ENCODE measurements at regions not wholly inside any gene's neighbourhood (a gene's known extent, or its start where the extent isn't known, plus 50 kb on each side); places are given as distances from the start of the nearest gene placed in this dataset.

DNA sequence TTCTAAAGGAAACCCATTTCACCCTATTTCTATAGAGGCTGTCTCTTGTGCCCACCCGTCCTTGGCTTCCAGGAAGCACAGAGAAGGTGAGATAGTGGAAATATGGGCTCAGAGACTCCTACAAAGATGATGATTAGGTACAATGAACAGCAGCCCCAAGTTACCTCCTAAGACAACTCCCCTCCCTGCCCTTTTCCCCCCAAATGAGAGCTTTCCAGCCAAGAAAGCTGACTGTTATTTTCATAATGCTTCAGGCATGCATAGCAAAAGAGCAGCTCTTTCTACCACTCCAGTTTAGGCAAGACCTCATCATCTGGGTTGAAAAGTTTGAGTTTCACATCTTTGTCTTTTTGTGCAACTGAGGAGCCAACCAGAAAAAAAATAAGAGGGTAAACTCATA lies 248.8 kb upstream of the ADAMTS9 start:
- TF ChIP-seq FOXA1 (IDR thresholded peaks at IDR 0.05) (no peak), BHLHE40 (IDR thresholded peaks at IDR 0.05; ENCODE audit: borderline replicate concordance) (no peak), TARDBP (IDR thresholded peaks at IDR 0.05) (no peak), SP1 (IDR thresholded peaks at IDR 0.05) (no peak), FOXK2 (IDR thresholded peaks at IDR 0.05) (no peak), ARNT (IDR thresholded peaks at IDR 0.05) (no peak), SUZ12 (IDR thresholded peaks at IDR 0.05) (no peak), HDGF (IDR thresholded peaks at IDR 0.05; ENCODE audit: borderline replicate concordance) (no peak), NFRKB (IDR thresholded peaks at IDR 0.05) (no peak), CTBP1 (IDR thresholded peaks at IDR 0.05; ENCODE audit: borderline replicate concordance) (no peak)
- TF ChIP-seq, protein P1, sequence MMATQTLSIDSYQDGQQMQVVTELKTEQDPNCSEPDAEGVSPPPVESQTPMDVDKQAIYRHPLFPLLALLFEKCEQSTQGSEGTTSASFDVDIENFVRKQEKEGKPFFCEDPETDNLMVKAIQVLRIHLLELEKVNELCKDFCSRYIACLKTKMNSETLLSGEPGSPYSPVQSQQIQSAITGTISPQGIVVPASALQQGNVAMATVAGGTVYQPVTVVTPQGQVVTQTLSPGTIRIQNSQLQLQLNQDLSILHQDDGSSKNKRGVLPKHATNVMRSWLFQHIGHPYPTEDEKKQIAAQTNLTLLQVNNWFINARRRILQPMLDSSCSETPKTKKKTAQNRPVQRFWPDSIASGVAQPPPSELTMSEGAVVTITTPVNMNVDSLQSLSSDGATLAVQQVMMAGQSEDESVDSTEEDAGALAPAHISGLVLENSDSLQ (IDR thresholded peaks at IDR 0.05) = no peak

Measured in HEK293T (cell line).